ENCODE measurements at regions not wholly inside any gene's neighbourhood (a gene's known extent, or its start where the extent isn't known, plus 50 kb on each side); places are given as distances from the start of the nearest gene placed in this dataset.
"Not testable (repeated sequence)": the region's sequence is repeated elsewhere in the genome, so short reads cannot be mapped to it uniquely, and the experiment has no call there.

DNA sequence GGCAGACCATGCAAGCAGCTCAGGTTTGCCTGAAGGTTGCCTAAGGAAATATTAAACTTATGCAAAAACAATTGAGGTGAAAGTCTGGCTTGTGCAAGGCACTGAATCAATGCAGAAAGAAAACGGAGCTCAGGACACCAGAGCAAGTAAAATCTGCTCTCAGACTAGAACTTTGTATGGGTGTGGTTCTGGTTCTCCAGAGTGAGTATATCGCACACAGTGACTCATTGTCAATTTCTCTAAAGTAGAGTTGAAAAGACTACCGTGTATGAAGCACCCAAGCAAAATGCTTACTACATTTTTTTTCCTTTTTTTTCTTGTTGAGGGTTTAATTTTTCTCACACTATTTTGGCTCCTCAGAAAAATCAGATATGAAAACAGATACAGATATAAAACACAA lies 650.3 kb upstream of the CDH10 start (continued):
- TF ChIP-seq, protein P1, sequence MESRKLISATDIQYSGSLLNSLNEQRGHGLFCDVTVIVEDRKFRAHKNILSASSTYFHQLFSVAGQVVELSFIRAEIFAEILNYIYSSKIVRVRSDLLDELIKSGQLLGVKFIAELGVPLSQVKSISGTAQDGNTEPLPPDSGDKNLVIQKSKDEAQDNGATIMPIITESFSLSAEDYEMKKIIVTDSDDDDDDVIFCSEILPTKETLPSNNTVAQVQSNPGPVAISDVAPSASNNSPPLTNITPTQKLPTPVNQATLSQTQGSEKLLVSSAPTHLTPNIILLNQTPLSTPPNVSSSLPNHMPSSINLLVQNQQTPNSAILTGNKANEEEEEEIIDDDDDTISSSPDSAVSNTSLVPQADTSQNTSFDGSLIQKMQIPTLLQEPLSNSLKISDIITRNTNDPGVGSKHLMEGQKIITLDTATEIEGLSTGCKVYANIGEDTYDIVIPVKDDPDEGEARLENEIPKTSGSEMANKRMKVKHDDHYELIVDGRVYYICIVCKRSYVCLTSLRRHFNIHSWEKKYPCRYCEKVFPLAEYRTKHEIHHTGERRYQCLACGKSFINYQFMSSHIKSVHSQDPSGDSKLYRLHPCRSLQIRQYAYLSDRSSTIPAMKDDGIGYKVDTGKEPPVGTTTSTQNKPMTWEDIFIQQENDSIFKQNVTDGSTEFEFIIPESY (IDR thresholded peaks at IDR 0.05; ENCODE audit: borderline replicate concordance, low read depth) = no peak
- TF ChIP-seq YY1 (IDR thresholded peaks at IDR 0.05; ENCODE audit: low read depth) (no peak), POLR2AphosphoS5 (IDR thresholded peaks at IDR 0.05; ENCODE audit: low read depth, low read length) (no peak), TCF12 (IDR thresholded peaks at IDR 0.05) (no peak)

DNA sequence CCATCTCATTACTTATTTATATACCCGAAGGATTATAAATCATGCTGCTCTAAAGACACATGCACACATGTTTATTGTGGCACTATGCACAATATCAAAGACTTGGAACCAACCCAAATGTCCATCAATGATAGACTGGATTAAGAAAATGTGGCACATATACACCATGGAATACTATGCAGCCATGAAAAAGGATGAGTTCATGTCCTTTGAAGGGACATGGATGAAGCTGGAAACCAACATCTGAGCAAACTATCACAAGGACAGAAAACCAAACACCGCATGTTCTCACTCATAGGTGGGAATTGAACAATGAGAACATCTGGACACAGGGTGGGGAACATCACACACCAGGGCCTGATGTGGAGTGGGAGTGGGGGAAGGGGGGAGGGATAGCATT lies 645.0 kb upstream of the CDH10 start:
- H3K4me3 ChIP-seq (ENCODE audit: low read depth in 2 of 2, low read length in 1 of 2); H3K9ac ChIP-seq; H3K27me3 ChIP-seq (ENCODE audit: insufficient read depth); H3K9me2 ChIP-seq; CTCF ChIA-PET; H3K9me3 ChIP-seq; H3K79me2 ChIP-seq (ENCODE audit: insufficient read depth); H3K36me3 ChIP-seq (replicated peaks in 1 of 2; ENCODE audit: control insufficient read depth in 1 of 2, insufficient read depth in 2 of 2, low read length in 1 of 2); DNase-seq; H2AFZ ChIP-seq (ENCODE audit: low read depth); H3F3A ChIP-seq (replicated peaks; ENCODE audit: insufficient read depth); H3K4me2 ChIP-seq; H3K27ac ChIP-seq (ENCODE audit: low read depth in 2 of 2, low read length in 1 of 2); H4K20me1 ChIP-seq (ENCODE audit: insufficient read depth); H3K4me1 ChIP-seq (ENCODE audit: control insufficient read depth in 1 of 2, insufficient read depth in 2 of 2, low read depth in 1 of 2, low read length in 1 of 2); POLR2A ChIA-PET: not testable (repeated sequence)
- 0% methylated on average over 2 of the region's 2 CpGs for WGBS (ENCODE audit: low lambda C conversion rate)

DNA sequence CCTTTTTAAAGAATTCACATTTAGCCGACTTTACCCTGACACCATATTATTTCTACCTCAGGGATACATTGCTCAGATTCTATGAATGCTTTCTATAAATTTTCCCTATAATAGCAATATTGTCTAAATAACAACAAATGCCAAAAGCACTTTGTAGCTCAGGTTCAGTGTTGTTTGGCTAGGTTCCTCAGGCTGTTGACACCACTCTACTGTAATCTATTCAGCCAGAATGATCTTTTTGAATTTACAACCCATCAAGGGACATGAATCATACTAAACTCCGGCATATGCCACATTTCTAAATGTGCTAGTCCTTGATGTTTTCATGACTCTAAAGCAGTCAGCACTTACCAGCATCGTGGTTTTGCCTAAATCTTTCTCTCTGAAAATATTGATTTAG lies 641.5 kb upstream of the CDH10 start:
- Histone ChIP-seq H3K27ac (ENCODE audit: low read depth in 2 of 2, low read length in 1 of 2) (no peak overlapping the region), H2AFZ (ENCODE audit: low read depth) (no peak overlapping the region), H3K4me2 (no peak overlapping the region), H3K79me2 (ENCODE audit: insufficient read depth) (no peaks in the 10 kb centered on the region), H3K36me3 (replicated peaks in 1 of 2; ENCODE audit: control insufficient read depth in 1 of 2, insufficient read depth in 2 of 2, low read length in 1 of 2) (no peaks in the 10 kb centered on the region), H4K20me1 (ENCODE audit: insufficient read depth) (no peaks in the 10 kb centered on the region), H3K9me3 (no peaks in the 10 kb centered on the region), H3K9ac (no peak overlapping the region), H3K9me2 (no peaks in the 10 kb centered on the region), H3K4me1 (ENCODE audit: control insufficient read depth in 1 of 2, insufficient read depth in 2 of 2, low read depth in 1 of 2, low read length in 1 of 2) (no peaks in the 10 kb centered on the region), H3F3A (replicated peaks; ENCODE audit: insufficient read depth) (no peaks in the 10 kb centered on the region), H3K27me3 (ENCODE audit: insufficient read depth) (no peaks in the 10 kb centered on the region), H3K4me3 (ENCODE audit: low read depth in 2 of 2, low read length in 1 of 2) (no peak overlapping the region)
- 5% methylated on average over 3 of the region's 3 CpGs for WGBS (ENCODE audit: low lambda C conversion rate)
- CTCF ChIA-PET = interaction anchor here (0.6 kb wide), 1 partner anchor 132 kb away, joined by 3 read pairs; no protein-coding TSS in a partner anchor
- POLR2A ChIA-PET = no interaction called here
- TF ChIP-seq, protein P2, sequence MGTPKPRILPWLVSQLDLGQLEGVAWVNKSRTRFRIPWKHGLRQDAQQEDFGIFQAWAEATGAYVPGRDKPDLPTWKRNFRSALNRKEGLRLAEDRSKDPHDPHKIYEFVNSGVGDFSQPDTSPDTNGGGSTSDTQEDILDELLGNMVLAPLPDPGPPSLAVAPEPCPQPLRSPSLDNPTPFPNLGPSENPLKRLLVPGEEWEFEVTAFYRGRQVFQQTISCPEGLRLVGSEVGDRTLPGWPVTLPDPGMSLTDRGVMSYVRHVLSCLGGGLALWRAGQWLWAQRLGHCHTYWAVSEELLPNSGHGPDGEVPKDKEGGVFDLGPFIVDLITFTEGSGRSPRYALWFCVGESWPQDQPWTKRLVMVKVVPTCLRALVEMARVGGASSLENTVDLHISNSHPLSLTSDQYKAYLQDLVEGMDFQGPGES (IDR thresholded peaks at IDR 0.05; ENCODE audit: low read depth, low read length) = no peak
- no peak for TF ChIP-seq TAF1 (IDR thresholded peaks at IDR 0.05; ENCODE audit: borderline replicate concordance, low read depth, low read length)
- no peak for TF ChIP-seq RCOR1 (IDR thresholded peaks at IDR 0.05; ENCODE audit: low read length)
- no peak for TF ChIP-seq PBX3 (IDR thresholded peaks at IDR 0.05)
- no peak for TF ChIP-seq NRF1 (IDR thresholded peaks at IDR 0.05; ENCODE audit: low read depth, low read length)
- TF ChIP-seq, protein P1 (IDR thresholded peaks at IDR 0.05; ENCODE audit: borderline replicate concordance, low read depth) = no peak
- TF ChIP-seq ELF1 (IDR thresholded peaks at IDR 0.05) = no peak
- TF ChIP-seq TEAD4 (IDR thresholded peaks at IDR 0.05; ENCODE audit: borderline replicate concordance, insufficient read depth) = no peak
- TF ChIP-seq FOXJ3 (CRISPR knock-in tag; IDR thresholded peaks at IDR 0.05) = no peak
- TF ChIP-seq FOXM1 (IDR thresholded peaks at IDR 0.05; ENCODE audit: low read depth) = no peak
- TF ChIP-seq RXRA (IDR thresholded peaks at IDR 0.05; ENCODE audit: borderline replicate concordance, low read depth) = no peak
- TF ChIP-seq MAX (IDR thresholded peaks at IDR 0.05; ENCODE audit: low read depth) = no peak
- no peak for TF ChIP-seq GABPA (IDR thresholded peaks at IDR 0.05; ENCODE audit: low read depth)
- TF ChIP-seq MXI1 (IDR thresholded peaks at IDR 0.05; ENCODE audit: low read depth, low read length) = no peak
- no peak for DNase-seq

Data from SK-N-SH (cell line).